ENCODE measurements at regions not wholly inside any gene's neighbourhood (a gene's known extent, or its start where the extent isn't known, plus 50 kb on each side); places are given as distances from the start of the nearest gene placed in this dataset.

DNA sequence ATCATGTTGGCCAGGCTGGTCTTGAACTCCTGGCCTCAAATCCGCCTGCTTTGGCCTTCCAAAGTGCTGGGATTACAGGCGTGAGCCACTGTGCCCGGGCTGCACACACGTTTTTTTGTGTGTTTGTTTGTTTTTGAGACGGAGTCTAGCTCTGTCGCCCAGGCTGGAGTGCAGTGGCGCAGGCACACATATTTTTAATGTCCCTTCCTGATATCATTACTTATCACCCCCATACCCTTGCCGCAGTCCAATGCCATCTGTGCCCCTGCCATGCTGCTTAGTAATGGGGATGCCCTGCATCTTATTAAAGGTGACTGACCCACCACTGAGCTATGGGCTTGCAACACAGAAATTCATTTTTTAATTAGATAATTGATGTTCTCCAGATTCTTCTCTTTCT, 180.7 kb downstream of the TEX36 start:
- no peak overlapping the region for H3K27ac Mint-ChIP-seq
- no peak for ATAC-seq
- H3K4me3 ChIP-seq (ENCODE audit: low read length): no peak overlapping the region
- H3K9me3 ChIP-seq (ENCODE audit: control insufficient read depth in 2 of 3, low read length in 3 of 3): no peaks in the 10 kb centered on the region
- no peaks in the 10 kb centered on the region for H3K36me3 ChIP-seq (ENCODE audit: control insufficient read depth in 2 of 3, insufficient read depth in 3 of 3, low read length in 3 of 3)
- no peak overlapping the region for H3K27ac ChIP-seq (ENCODE audit: low read depth, low read length)
- ChIA-PET POLR2A (no interaction called here), CTCF (no interaction called here)
- no peak overlapping the region for H3K4me3 Mint-ChIP-seq
- peaks cover 0 to 2% (median 0%) of the 10 kb centered on the region in 11 donors for H3K9me3 Mint-ChIP-seq
- no peaks in the 10 kb centered on the region for H3K4me1 ChIP-seq (ENCODE audit: control insufficient read depth in 2 of 2, insufficient read depth in 2 of 2, low read length in 2 of 2)
- intact Hi-C loops (cut with micrococcal nuclease): no loop called here
- DNase-seq: no peak
- H3K36me3 Mint-ChIP-seq: no peaks in the 10 kb centered on the region
- H3K27me3 ChIP-seq (ENCODE audit: control insufficient read depth in 2 of 2, insufficient read depth in 2 of 2, low read length in 2 of 2): no peaks in the 10 kb centered on the region
- no peaks in the 10 kb centered on the region for H3K4me1 Mint-ChIP-seq
- H3K27me3 Mint-ChIP-seq: peaks cover 0 to 13% (median 8%) of the 10 kb centered on the region in 5 donors

DNA sequence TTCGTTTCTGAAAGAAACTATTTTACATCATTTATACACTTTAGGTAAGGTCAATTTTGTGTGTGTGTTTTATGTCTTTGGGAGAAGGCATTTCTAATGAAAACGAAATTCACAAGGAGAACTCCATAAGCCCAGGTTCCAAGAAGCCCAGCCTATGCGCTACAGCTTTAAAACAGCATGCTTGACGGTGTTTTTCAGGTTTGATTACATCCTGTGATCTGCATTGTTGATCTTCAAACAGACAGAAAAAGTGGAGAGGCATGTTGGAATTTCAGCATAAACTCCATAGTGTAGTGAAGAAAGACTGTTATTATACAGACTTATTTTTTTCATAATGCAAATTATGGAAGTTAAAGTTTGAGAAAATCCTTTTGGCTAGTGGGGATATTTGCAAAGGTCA, 187.6 kb downstream of the TEX36 start:
- ChIA-PET CTCF (no interaction called here), POLR2A (no interaction called here)
- Histone ChIP-seq H3K9me3 (ENCODE audit: control insufficient read depth in 2 of 3, low read length in 3 of 3) (no peaks in the 10 kb centered on the region), H3K4me3 (ENCODE audit: low read length) (no peak overlapping the region), H3K27ac (ENCODE audit: low read depth, low read length) (no peak overlapping the region), H3K36me3 (ENCODE audit: control insufficient read depth in 2 of 3, insufficient read depth in 3 of 3, low read length in 3 of 3) (no peaks in the 10 kb centered on the region), H3K27me3 (ENCODE audit: control insufficient read depth in 2 of 2, insufficient read depth in 2 of 2, low read length in 2 of 2) (peaks cover 0 to 3% of the 10 kb centered on the region in 2 donors), H3K4me1 (ENCODE audit: control insufficient read depth in 2 of 2, insufficient read depth in 2 of 2, low read length in 2 of 2) (no peaks in the 10 kb centered on the region)
- intact Hi-C loops (cut with micrococcal nuclease): no loop called here
- H3K9me3 Mint-ChIP-seq: peaks cover 0 to 2% (median 0%) of the 10 kb centered on the region in 11 donors
- ATAC-seq: no peak
- DNase-seq: no peak
- no peak overlapping the region for H3K27ac Mint-ChIP-seq
- H3K36me3 Mint-ChIP-seq: no peaks in the 10 kb centered on the region
- H3K4me3 Mint-ChIP-seq: no peak overlapping the region
- peaks cover 0 to 22% (median 11%) of the 10 kb centered on the region in 5 donors for H3K27me3 Mint-ChIP-seq
- H3K4me1 Mint-ChIP-seq: no peaks in the 10 kb centered on the region

DNA sequence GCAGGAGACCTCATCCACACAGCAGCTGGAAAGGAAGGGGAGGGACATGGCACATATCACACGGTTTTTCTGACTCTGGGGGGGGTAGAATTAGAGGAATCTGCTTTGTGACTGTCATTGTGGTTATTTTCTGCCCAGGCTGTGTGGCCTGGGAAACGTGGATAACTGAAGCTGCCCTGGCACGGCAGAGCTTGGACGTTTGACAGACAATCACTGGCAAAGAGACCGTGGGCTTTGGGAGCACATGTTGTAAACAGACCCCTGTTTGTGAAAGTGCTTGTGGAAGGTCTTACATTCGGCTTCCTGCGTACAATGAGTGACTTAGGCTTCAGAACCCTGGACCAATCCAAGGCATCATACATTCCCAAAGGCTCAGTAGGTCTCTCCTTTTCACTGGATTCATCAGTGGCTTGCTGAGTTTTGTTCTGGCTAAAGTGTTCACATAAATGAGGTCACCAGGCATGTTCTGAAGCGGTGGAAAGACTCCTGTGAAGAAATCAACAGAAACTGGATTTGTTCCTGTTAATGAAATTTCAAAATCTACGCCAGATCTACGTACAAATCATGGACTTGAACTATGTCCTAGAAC, 188.2 kb downstream of the TEX36 start:
- H3K9me3 Mint-ChIP-seq: peaks cover 0 to 5% (median 0%) of the 10 kb centered on the region in 11 donors
- H3K27me3 Mint-ChIP-seq: peaks cover 0 to 24% (median 15%) of the 10 kb centered on the region in 5 donors
- H3K36me3 Mint-ChIP-seq: no peaks in the 10 kb centered on the region
- Histone ChIP-seq H3K27ac (ENCODE audit: low read depth, low read length) (no peak overlapping the region), H3K4me1 (ENCODE audit: control insufficient read depth in 2 of 2, insufficient read depth in 2 of 2, low read length in 2 of 2) (no peaks in the 10 kb centered on the region), H3K4me3 (ENCODE audit: low read length) (no peak overlapping the region), H3K27me3 (ENCODE audit: control insufficient read depth in 2 of 2, insufficient read depth in 2 of 2, low read length in 2 of 2) (peaks cover 0 to 3% of the 10 kb centered on the region in 2 donors), H3K36me3 (ENCODE audit: control insufficient read depth in 2 of 3, insufficient read depth in 3 of 3, low read length in 3 of 3) (no peaks in the 10 kb centered on the region), H3K9me3 (ENCODE audit: control insufficient read depth in 2 of 3, low read length in 3 of 3) (no peaks in the 10 kb centered on the region)
- POLR2A ChIA-PET: no interaction called here
- ATAC-seq: no peak
- DNase-seq: no peak
- intact Hi-C loops (cut with micrococcal nuclease): no loop called here
- no peak overlapping the region for H3K4me3 Mint-ChIP-seq
- CTCF ChIA-PET: no interaction called here
- no peak overlapping the region for H3K27ac Mint-ChIP-seq
- H3K4me1 Mint-ChIP-seq: no peaks in the 10 kb centered on the region

DNA sequence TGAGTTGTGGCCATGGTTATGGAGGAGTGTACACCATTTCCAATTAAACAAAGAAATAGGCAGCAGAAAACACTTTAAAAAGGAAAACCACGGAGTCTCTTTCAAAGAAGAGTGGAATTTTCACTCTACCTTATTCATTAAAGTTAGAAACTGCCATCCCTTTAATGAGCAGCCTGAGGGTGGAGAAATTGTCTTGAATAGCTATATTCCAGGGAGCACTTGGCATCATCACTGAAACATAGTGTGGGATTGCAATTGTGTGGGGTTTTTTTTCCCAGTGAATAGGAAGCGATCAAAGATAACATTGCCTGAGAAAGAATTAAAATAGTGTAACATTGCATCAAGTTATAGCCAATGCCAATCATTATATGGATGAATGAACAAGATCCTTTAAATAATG, 191.6 kb downstream of the TEX36 start:
- DNase-seq (no peak), ATAC-seq (no peak)
- CTCF ChIA-PET: no interaction called here
- no peaks in the 10 kb centered on the region for H3K9me3 ChIP-seq (ENCODE audit: control insufficient read depth in 2 of 3, low read length in 3 of 3)
- Mint-ChIP-seq H3K27me3 (peaks cover 0 to 21% (median 11%) of the 10 kb centered on the region in 5 donors), H3K36me3 (no peaks in the 10 kb centered on the region), H3K27ac (no peak overlapping the region), H3K4me3 (no peak overlapping the region), H3K9me3 (peaks cover 0 to 5% (median 0%) of the 10 kb centered on the region in 11 donors), H3K4me1 (no peaks in the 10 kb centered on the region)
- intact Hi-C loops (cut with micrococcal nuclease): no loop called here
- H3K36me3 ChIP-seq (ENCODE audit: control insufficient read depth in 2 of 3, insufficient read depth in 3 of 3, low read length in 3 of 3): no peaks in the 10 kb centered on the region
- no peaks in the 10 kb centered on the region for H3K4me1 ChIP-seq (ENCODE audit: control insufficient read depth in 2 of 2, insufficient read depth in 2 of 2, low read length in 2 of 2)
- POLR2A ChIA-PET: no interaction called here
- H3K27me3 ChIP-seq (ENCODE audit: control insufficient read depth in 2 of 2, insufficient read depth in 2 of 2, low read length in 2 of 2): peaks cover 0 to 3% of the 10 kb centered on the region in 2 donors
- H3K4me3 ChIP-seq (ENCODE audit: low read length): no peak overlapping the region
- H3K27ac ChIP-seq (ENCODE audit: low read depth, low read length): no peak overlapping the region

DNA sequence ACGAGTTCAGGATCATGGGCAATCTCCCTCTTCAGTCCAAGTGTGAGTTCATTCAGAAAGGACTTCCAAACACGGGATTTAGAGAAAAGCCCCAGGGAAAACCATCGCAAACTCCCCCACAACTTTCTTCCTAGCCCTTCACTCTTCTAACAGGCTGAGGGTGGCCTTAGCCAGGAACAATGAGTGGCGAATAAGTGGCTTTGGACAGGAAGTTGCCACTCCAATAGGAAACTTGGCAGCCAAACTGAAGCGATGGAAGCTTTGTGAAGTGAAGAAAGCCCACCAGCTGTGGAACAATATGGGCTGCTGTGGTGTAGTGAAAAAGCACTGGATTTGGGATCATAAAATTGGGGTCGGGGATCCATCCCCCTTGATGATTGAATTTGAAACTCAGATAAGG, 193.2 kb downstream of the TEX36 start:
- Histone ChIP-seq H3K9me3 (ENCODE audit: control insufficient read depth in 2 of 3, low read length in 3 of 3) (no peaks in the 10 kb centered on the region), H3K27ac (ENCODE audit: low read depth, low read length) (no peak overlapping the region), H3K27me3 (ENCODE audit: control insufficient read depth in 2 of 2, insufficient read depth in 2 of 2, low read length in 2 of 2) (peaks cover 0 to 3% of the 10 kb centered on the region in 2 donors), H3K4me3 (ENCODE audit: low read length) (no peak overlapping the region), H3K4me1 (ENCODE audit: control insufficient read depth in 2 of 2, insufficient read depth in 2 of 2, low read length in 2 of 2) (no peaks in the 10 kb centered on the region), H3K36me3 (ENCODE audit: control insufficient read depth in 2 of 3, insufficient read depth in 3 of 3, low read length in 3 of 3) (no peaks in the 10 kb centered on the region)
- Mint-ChIP-seq H3K27me3 (peaks cover 0 to 25% (median 11%) of the 10 kb centered on the region in 5 donors), H3K27ac (no peak overlapping the region), H3K4me1 (no peaks in the 10 kb centered on the region), H3K9me3 (peaks cover 0 to 8% (median 0%) of the 10 kb centered on the region in 11 donors), H3K4me3 (no peak overlapping the region), H3K36me3 (no peaks in the 10 kb centered on the region)
- intact Hi-C loops (cut with micrococcal nuclease): loop anchor here in 1 of 2 donors (5.0 kb wide), 1 partner anchor 268 kb away; no protein-coding TSS in a partner anchor
- no peak for DNase-seq
- ATAC-seq: no peak
- CTCF ChIA-PET: no interaction called here
- POLR2A ChIA-PET: no interaction called here

- no peak overlapping the region for H3K27ac Mint-ChIP-seq
- no peaks in the 10 kb centered on the region for H3K36me3 Mint-ChIP-seq
- Histone ChIP-seq H3K27me3 (ENCODE audit: control insufficient read depth in 2 of 2, insufficient read depth in 2 of 2, low read length in 2 of 2) (no peaks in the 10 kb centered on the region), H3K36me3 (ENCODE audit: control insufficient read depth in 2 of 3, insufficient read depth in 3 of 3, low read length in 3 of 3) (no peaks in the 10 kb centered on the region), H3K4me1 (ENCODE audit: control insufficient read depth in 2 of 2, insufficient read depth in 2 of 2, low read length in 2 of 2) (no peaks in the 10 kb centered on the region), H3K27ac (ENCODE audit: low read depth, low read length) (no peak overlapping the region), H3K4me3 (ENCODE audit: low read length) (no peak overlapping the region), H3K9me3 (ENCODE audit: control insufficient read depth in 2 of 3, low read length in 3 of 3) (no peaks in the 10 kb centered on the region)
- POLR2A ChIA-PET: no interaction called here
- H3K4me1 Mint-ChIP-seq: no peaks in the 10 kb centered on the region
- CTCF ChIA-PET: interaction anchor here (0.6 kb wide), 1 partner anchor 143 kb away, joined by 3 read pairs; no protein-coding TSS in a partner anchor
- H3K9me3 Mint-ChIP-seq: peaks cover 0 to 7% (median 0%) of the 10 kb centered on the region in 11 donors
- intact Hi-C loops (cut with micrococcal nuclease): loop anchor here in 1 of 2 donors (5.0 kb wide), 1 partner anchor 272 kb away; no protein-coding TSS in a partner anchor
- peaks cover 0 to 22% (median 15%) of the 10 kb centered on the region in 5 donors for H3K27me3 Mint-ChIP-seq
- ATAC-seq (no peak), DNase-seq (no peak)
- no peak overlapping the region for H3K4me3 Mint-ChIP-seq
Observed at GRCh38 chr10:125485665-125486064, 197.3 kb downstream of the TEX36 start.

DNA sequence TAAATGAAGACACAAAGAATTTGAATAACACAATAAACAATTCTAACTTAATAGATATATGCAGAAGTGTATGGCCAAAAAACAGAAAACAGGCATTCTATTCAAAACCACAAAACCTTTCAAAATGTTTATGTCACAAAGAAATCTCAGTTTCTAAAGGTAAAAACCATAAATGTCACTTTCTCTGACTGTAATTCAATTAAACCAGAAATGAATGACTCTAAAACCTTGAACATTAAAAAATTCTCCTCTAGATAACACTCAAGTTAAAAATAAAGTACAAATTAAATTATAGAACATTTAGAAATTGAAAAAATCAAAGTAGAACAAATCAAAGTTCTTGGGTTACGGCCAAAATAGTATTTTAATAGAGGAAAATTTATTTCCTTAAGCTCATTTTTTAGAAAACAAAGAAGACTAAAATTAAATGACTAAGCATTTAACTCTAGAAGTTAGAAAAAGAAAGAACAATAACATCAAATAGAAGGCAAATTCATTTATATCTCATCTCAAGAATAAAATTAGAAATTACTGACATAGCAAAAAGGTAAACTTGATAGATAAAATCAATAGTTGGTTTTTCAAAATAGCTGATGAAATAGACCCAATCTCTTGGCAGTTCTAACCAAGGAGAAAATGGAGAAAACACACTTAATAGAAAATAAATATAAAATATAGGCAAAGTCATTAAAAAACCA, 198.8 kb downstream of the TEX36 start:
- H3K4me3 Mint-ChIP-seq: no peak overlapping the region
- no peaks in the 10 kb centered on the region for H3K36me3 ChIP-seq (ENCODE audit: control insufficient read depth in 2 of 3, insufficient read depth in 3 of 3, low read length in 3 of 3)
- intact Hi-C loops (cut with micrococcal nuclease): no loop called here
- no peaks in the 10 kb centered on the region for H3K4me1 Mint-ChIP-seq
- H3K27ac ChIP-seq (ENCODE audit: low read depth, low read length): no peak overlapping the region
- H3K27ac Mint-ChIP-seq: no peak overlapping the region
- no peak overlapping the region for H3K4me3 ChIP-seq (ENCODE audit: low read length)
- ATAC-seq (no peak), DNase-seq (no peak)
- H3K27me3 Mint-ChIP-seq: peaks cover 0 to 30% (median 25%) of the 10 kb centered on the region in 5 donors
- ChIA-PET POLR2A (no interaction called here), CTCF (no interaction called here)
- H3K9me3 ChIP-seq (ENCODE audit: control insufficient read depth in 2 of 3, low read length in 3 of 3): no peaks in the 10 kb centered on the region
- no peaks in the 10 kb centered on the region for H3K36me3 Mint-ChIP-seq
- H3K4me1 ChIP-seq (ENCODE audit: control insufficient read depth in 2 of 2, insufficient read depth in 2 of 2, low read length in 2 of 2): no peaks in the 10 kb centered on the region
- H3K9me3 Mint-ChIP-seq: peaks cover 0 to 7% (median 0%) of the 10 kb centered on the region in 11 donors
- no peaks in the 10 kb centered on the region for H3K27me3 ChIP-seq (ENCODE audit: control insufficient read depth in 2 of 2, insufficient read depth in 2 of 2, low read length in 2 of 2)
